ENCODE measurements at regions not wholly inside any gene's neighbourhood (a gene's known extent, or its start where the extent isn't known, plus 50 kb on each side); places are given as distances from the start of the nearest gene placed in this dataset.

GRCh38 chr7:156274557-156274956, 366.0 kb upstream of the RNF32 start:
- TF ChIP-seq GATA3 (IDR thresholded peaks at IDR 0.05; ENCODE audit: low read depth, low read length) (no peak), GATA2 (IDR thresholded peaks at IDR 0.05; ENCODE audit: low read depth, low read length) (no peak)

DNA sequence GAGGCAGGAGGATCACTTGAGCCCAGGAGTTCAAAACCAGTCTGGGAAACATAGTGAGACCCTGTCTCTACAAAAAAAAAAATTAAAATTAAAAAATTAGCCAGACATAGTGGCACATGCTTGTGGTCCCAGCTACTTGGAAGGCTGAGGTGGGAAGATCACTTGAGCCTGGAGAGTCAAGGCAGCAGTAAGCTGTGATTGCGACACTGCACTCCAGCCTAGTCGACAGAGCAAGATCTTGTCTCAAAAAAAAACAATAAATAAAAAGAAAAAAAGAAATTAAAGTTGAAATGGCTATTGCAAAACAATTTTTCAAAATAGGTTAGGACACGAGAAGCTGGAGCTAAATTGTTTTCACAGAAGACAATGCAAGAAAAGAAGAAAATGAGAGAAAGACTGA, 379.0 kb upstream of the RNF32 start:
- TF ChIP-seq GATA2 (IDR thresholded peaks at IDR 0.05; ENCODE audit: low read depth, low read length) (no peak), GATA3 (IDR thresholded peaks at IDR 0.05; ENCODE audit: low read depth, low read length) (no peak)

GRCh38 chr7:156257904-156258303, 382.7 kb upstream of the RNF32 start:
- TF ChIP-seq GATA3 (IDR thresholded peaks at IDR 0.05; ENCODE audit: low read depth, low read length) = no peak
- TF ChIP-seq GATA2 (IDR thresholded peaks at IDR 0.05; ENCODE audit: low read depth, low read length) = no peak

- no peak for TF ChIP-seq GATA2 (IDR thresholded peaks at IDR 0.05; ENCODE audit: low read depth, low read length)
- TF ChIP-seq GATA3 (IDR thresholded peaks at IDR 0.05; ENCODE audit: low read depth, low read length) = no peak
Observed at GRCh38 chr7:156255635-156256034, 384.9 kb upstream of the RNF32 start.

GRCh38 chr7:156251861-156252260, 388.7 kb upstream of the RNF32 start:
- TF ChIP-seq GATA3 (IDR thresholded peaks at IDR 0.05; ENCODE audit: low read depth, low read length) (no peak), GATA2 (IDR thresholded peaks at IDR 0.05; ENCODE audit: low read depth, low read length) (no peak)

GRCh38 chr7:156240532-156240931, 400.0 kb upstream of the RNF32 start:
- TF ChIP-seq GATA3 (IDR thresholded peaks at IDR 0.05; ENCODE audit: low read depth, low read length) = no peak
- no peak for TF ChIP-seq GATA2 (IDR thresholded peaks at IDR 0.05; ENCODE audit: low read depth, low read length)

DNA sequence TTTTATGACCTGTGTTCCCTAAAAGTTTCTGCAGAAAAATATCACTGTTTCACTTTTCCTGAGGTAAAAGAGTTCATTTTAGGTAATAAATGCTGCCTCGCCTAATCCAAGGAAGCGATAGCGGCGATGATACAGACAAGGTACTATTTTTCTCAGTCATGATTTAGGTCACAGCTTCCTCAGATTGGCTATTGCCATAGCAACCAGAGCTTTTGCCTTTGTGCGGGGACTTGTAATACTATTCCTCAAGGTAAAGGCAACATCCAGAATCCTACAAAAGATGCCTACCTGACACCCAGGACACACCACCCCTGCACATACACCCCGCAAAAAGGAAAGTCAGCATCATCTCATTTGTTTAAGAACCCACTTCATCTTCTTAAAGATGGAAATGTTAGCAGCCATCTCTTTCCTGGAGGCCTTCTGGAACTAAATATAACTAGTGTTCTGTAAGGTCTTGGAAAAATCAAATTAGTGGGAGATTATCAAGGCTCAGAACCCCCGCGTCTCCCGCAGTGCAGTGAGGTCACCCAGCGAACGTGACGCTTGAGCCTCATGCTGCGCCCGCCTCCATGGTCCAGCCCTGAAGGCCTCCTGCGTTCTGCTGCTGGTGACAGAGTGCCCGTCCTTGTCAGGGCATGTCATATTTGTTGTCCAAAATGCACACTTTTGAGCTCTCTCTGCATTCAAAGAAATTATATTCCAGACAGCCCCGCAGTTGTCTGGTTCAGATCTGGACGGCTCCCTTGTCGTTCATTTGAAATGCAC, 402.0 kb upstream of the RNF32 start:
- TF ChIP-seq GATA2 (IDR thresholded peaks at IDR 0.05; ENCODE audit: low read depth, low read length) (no peak), GATA3 (IDR thresholded peaks at IDR 0.05; ENCODE audit: low read depth, low read length) (no peak)

- TF ChIP-seq GATA3 (IDR thresholded peaks at IDR 0.05; ENCODE audit: low read depth, low read length) (no peak), GATA2 (IDR thresholded peaks at IDR 0.05; ENCODE audit: low read depth, low read length) (no peak)
Observed at GRCh38 chr7:156237614-156238013, 403.0 kb upstream of the RNF32 start.

DNA sequence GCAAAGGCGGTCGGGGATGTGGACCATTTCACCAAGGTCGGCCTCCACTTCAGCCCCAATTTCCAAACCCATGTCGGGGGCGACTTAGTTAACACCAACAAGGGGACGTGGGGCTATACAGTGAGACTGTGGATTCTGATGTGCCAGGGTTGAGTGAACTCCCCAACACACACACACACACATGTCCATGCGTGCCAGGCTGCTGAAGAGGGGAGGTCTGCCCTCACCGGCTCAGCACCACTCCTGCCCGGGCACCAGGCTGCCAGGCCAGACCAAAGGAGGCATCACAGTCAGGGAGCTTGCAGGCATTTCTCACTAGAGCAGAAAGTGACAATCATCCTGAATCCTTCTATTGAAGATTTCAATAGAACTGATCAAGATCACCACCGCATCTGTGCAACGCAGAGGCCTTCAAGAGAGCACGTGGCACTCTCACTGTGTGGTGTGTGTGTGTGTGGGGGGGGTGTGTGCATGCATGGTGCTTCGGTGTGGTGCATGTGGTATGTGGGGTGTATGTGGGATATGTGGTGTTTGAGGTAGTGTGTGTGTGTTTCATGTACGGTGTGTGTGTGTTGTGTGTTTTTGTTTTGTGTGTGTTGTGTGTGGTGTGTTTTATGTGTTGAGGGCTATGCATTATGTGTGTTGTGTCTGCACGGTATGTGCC, 403.5 kb upstream of the RNF32 start:
- TF ChIP-seq GATA3 (IDR thresholded peaks at IDR 0.05; ENCODE audit: low read depth, low read length) = no peak
- TF ChIP-seq GATA2 (IDR thresholded peaks at IDR 0.05; ENCODE audit: low read depth, low read length) = no peak

DNA sequence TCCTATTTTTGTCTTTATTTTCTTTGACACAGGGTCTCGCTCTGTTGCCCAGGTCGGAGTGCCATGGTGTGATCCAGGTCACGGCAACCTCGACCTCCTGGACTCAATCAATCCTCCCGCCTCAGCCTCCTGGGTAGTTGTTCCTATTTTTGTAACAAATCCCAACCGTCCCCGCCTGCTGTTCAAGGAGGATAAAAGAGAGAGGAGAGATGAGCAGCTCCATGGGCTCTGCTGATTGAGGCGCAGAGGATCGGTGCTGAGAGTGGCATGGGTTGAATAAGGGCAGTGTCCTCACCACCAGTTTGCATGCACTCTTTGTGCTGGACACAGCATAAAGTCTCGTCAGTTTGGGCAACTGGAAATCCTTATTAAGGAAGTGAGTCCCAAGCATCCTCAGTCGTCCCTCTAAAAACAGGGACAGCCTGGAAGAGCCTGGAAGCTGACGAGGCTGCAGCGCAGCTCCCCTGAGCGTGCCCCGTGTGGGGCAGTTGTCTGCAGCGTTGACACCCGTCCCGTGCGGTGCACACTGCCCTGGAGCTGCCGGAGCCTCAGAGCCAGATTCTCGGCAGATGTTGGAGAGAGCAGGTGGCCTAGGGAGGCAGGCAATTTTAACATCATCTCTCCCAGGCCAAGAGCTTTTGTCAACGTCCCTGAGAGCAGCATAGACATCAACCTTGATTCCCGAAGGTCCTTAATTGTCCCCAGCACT, 404.2 kb upstream of the RNF32 start:
- TF ChIP-seq GATA3 (IDR thresholded peaks at IDR 0.05; ENCODE audit: low read depth, low read length) = no peak
- TF ChIP-seq GATA2 (IDR thresholded peaks at IDR 0.05; ENCODE audit: low read depth, low read length) = no peak

- TF ChIP-seq GATA3 (IDR thresholded peaks at IDR 0.05; ENCODE audit: low read depth, low read length) (no peak), GATA2 (IDR thresholded peaks at IDR 0.05; ENCODE audit: low read depth, low read length) (no peak)
Observed at GRCh38 chr7:156234666-156235494, 405.7 kb upstream of the RNF32 start.

DNA sequence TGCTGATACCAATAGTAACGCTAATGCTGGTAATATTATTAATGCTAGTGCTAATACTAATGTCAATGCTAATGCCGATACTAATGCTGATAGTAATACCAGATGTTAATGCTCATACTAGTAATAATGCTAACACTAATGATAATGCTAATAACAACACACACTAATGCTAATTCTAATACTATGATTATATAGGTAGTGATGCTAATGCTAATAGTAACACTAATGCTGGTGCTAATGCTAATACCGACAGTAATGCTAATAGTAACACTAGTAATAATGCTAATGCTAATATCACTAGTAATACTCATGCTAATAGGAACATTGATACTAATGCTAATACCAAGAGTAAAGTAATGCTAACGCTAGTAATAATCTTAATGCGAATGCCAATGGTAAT, 406.4 kb upstream of the RNF32 start:
- TF ChIP-seq GATA3 (IDR thresholded peaks at IDR 0.05; ENCODE audit: low read depth, low read length) (no peak), GATA2 (IDR thresholded peaks at IDR 0.05; ENCODE audit: low read depth, low read length) (no peak)

DNA sequence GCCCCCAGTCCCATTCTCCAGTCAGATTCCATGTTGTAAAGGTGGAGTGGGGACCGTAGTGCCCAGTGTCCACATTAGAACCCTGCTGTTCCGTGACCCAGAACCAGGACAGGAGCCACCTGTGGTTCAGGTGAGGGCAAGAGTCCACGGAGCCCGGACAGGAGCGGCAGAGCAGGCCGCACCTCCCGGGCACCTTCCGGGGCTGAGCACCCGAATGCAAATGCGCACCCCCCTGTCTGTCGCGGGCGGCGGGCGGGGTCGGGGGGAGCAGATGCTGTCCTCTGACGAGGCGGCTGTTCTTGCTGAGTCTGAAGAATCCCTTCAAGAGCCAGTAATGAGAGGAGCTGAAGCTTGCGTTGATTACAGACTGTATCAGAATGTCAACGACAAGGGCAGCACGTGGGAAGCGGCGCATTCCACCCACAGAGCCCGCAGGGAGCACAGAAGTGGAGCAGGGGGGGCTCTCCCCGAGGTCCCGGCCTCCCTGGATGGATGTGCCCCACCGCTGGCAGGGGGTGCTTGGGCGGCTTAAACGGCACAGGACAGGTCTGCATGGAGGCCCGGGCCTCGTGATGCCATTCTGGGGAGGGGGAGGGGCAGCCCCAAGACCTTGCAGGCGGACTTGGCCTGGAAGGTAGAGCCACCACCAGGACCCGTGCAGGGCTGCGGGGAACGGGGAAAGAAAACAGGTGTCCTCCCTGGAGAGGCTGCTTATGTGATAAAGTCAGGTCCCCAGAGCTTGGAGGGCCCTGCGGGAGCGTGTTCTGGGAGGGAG, 407.5 kb upstream of the RNF32 start:
- no peak for TF ChIP-seq GATA2 (IDR thresholded peaks at IDR 0.05; ENCODE audit: low read depth, low read length)
- no peak for TF ChIP-seq GATA3 (IDR thresholded peaks at IDR 0.05; ENCODE audit: low read depth, low read length)

Data from SH-SY5Y (cell line).